Right renal pelvis (tissue), 4 donors: ENCODE measurements at regions not wholly inside any gene's neighbourhood (a gene's known extent, or its start where the extent isn't known, plus 50 kb on each side); places are given as distances from the start of the nearest gene placed in this dataset.

Experiments used
- DNase-seq, 4 donors: peaks; one replicate each; pipeline ENCODE4 v3.0.0-alpha.2; 2013; ENCODE audit warnings: low read depth in 4 of 4, low spot score in 3 of 4, missing footprints in 1 of 4

- DNase-seq = no peak
These were observed 270.6 kb downstream of the CDCA7 start for GRCh38 chr2:173625315-173625714.

GRCh38 chr2:173629076-173629475, 274.4 kb downstream of the CDCA7 start:
- no peak for DNase-seq

DNA sequence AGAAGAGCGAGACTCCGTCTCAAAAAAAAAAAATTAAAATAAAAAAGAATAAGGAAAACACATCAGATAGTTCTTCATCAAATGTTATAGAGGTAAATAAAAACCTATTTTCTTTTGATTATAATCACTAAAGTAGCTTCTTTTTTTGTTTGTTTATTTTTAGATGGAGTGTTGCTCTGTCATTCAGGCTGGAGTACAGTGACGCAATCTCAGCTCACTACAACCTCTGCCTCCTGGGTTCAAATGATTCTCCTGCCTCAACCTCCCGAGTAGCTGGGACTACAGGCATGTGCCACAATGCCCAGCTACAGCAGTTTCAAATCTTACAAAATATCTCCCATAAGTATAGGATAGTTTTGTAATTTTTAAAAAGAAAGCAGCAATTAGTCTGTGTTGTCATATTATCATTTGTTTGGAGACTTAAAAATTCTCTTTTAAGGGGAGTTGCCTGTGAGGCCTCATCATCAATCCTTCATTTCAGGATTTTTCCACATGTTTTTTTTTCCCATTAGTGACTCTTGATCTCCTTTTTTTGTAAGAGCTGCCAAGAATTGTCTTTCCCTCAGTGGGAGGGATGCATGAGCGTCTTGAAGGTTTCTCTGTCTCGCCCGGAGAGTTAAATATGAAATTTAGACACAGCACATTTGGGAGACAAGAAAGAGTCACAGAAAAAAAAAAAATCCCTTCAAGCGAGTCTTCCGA, 275.9 kb downstream of the CDCA7 start:
- peak in 3 of 4 donors; percentile 31 to 51 (median 39) for DNase-seq

DNA sequence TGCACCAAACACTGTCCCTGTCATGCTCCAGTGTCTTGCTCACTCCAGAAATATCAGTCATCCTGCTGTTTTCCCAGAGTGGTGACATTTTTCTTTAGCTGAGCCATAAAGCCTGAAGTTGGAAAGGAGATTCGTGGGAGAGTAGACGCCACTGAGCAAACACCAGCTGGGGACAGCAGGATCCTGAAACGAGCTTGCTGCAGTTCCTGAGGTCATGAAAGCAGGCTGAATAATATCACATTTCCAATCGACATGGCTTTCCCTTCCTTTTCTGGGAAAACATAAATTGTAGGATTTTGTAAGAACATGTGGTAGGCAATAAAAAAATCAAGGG, 276.4 kb downstream of the CDCA7 start:
- DNase-seq = peak; percentile 60 to 80 (median 74)

DNA sequence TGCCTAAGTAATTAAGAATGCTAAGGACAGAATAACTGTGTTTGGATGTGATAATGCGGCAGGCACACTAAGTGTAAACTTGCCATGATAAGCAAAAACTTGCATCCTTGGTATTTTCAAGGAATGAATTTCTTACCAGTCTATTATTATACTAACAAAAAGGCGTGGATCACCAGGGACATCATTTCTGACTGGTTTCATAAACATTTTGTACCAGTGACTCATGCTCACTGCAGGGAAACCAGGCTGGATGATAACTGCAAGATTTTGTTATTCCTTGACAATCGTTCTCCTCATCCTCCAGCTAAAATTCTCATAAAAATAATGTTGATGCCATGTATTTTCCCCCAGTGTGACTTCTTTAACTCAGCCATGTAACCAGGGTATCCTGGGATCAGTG, 289.5 kb downstream of the CDCA7 start:
- DNase-seq = no peak

DNA sequence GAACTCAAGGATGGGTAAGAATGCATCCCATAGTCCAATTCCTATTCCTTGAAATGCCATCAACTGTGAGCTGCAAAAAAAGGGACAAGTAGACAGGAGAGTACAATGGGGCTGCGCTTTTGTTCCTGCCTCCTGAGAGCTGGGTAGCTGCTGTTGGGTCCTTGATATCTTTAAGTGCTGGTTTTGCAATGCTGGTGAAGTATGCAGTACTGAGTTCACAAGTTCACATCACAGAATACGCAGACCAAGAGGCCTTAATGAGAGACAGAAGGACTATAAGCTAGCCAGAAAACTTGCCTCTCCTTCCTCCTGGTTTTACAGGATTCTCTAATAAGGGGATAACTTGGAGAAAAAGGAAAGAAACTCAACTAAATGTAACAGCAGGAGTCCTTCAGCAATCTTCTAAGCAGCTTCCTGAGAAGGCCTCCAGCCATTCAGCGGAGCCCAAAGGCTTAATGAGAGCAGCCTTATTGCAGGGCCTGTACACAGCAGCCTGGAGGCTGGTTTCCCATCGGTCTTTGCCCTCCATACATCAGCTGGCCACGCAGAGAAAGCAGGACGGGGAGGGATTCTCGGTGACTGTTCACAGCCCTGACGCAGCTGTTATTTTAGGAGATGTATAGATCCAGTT, 293.1 kb downstream of the CDCA7 start:
- peak in 1 of 4 donors; percentile 14 for DNase-seq

DNA sequence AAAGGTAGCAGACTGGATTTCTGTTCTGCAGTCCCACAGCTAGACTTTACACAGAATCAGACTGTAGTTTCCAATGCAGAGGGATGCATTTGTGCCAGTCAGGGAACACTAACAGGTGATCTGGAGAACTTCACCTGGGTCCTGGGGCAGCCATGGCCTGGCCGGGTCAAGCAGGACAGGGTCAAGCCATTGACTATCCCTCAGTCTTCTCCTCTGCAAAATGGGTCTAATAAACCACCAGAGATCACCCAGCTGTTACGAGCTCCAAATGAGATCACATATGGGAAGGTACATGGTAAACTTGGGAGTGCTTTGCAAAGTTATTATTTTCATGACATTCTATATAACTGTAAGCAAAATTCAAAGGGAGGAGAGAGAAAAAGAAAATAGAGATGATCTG, 294.1 kb downstream of the CDCA7 start:
- DNase-seq = no peak

DNA sequence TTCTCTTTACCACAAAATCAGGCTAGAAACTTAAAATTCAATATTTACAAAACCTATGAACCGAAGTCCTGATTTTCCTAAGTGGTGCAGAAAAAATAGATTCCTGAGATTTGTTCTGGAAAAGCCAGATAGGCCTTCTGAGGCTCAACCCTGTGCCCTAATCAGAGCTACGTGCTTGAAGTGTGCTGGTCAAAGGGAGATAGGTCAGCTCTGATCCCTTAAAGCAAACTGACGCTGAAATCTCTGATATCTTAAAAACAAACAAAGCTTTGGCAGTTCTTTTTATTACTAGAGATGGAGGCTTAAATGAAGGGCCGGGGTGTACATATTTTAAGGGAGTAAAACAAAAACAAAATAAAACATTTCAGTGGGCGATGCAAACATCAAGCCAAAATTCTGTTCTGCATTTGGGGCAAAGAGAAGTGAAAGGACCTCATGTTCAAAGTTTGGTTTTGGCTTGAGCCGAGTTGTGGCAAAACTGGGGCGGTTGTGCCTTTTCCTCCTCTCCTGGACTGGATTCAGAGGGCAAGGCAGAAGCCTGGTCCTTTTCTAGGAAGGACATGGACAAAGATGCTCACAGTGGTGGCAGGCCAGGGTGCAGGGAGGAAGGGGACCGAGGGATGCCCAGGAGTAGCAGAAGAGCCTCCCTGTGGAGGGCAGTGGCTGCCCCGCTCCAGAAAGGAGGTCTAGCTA, 295.0 kb downstream of the CDCA7 start:
- no peak for DNase-seq

DNA sequence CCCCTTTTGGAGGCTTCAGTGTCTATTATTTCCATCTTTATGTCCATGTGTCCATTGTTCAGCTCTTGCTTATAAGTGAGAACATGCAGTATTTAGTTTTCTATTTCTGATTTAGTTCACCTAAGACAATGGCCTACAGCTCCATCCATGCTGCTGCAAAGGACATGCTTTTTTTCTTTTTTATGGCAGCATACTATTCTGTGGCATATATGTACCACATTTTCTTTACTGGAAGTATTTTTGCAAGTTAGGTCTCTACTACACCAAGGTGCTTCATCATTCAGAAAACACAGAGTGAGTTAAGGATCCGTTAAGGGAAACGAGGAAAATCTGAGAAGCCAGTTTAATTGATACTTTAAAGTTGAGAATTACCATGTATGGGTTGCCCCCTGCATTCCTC, 297.2 kb downstream of the CDCA7 start:
- DNase-seq = no peak

GRCh38 chr2:173652311-173652710, 297.6 kb downstream of the CDCA7 start:
- no peak for DNase-seq

DNA sequence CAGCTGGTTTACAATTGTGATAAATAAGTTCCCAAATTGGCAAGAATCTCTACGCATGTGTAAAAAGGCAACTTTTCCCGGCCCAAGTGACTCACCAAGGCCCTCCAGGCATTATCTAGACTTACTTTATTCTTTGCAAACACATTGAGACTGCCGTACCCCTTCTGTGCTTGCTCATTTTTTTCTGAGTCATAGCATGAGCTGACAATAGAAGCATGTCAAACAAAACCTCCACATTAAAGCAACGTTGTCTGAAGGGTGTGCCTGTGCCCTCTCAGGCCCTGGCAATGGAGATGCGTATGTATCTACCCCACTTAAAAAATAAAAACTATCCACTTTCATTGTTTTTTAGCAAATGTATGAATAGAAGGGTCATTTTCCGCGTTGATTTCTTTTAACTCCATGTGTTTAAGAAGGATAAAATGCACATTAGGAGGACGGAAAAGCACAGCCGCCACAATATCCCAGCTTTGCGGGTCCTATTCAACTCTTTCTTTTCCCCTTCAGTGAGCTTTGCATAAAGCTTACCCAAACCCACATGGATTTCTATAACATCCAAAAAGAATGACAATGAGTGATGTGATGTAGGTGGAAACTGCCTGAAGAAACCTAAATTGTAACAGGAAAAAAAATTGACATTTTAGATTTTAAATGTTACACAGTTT, 298.2 kb downstream of the CDCA7 start:
- no peak for DNase-seq

DNA sequence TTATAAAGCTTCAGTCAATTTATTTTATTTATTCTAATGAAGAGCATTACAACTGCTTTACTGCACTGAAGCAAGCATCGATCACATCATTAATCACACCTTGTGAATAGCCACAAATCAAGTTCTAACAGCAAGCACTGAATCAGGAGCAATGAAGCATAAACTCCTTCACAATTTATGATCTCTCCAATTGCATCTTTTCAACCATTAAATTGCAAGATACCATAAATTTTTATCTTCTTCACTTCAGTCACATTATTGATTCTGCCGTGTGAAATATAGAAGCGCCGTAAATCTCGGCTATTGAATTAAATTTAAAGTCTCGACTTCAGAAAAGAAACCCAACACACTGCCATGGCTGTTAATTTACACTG, 298.7 kb downstream of the CDCA7 start:
- DNase-seq = no peak

DNA sequence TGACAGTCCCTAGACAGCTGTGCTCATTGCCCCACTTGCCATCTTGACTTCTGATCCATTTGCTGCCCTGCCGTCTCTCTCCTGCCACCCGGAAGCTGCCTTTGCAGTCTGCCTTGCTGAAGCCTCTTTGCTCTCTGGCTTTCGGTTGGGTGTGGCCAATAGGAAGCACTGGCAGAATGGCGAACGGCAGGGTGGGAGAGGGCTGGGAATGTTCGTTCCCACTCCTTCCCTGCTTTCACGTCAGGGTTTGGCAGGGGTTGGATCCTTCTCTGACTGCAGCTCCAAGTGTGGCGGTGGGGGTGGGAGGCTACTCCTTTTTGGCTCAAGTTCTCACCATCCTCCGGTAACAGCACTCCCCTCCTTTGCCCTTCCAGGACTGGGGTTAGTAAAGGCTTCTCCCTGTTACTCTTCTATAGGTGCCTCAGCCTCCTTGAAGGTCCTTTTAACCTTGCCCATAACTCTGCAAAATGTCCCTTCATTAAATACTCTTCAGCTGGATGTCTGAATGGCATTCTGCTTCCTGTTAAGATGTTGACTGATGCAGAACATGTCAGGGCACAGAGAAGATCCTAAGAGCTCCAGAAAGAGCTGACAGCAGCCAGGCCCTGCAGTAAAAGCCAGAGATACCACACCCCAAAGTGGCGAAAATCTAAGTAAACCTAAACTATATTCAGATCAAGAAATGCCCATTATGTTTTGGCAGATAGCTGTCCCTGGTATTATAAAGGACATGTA, 299.7 kb downstream of the CDCA7 start:
- no peak for DNase-seq

DNA sequence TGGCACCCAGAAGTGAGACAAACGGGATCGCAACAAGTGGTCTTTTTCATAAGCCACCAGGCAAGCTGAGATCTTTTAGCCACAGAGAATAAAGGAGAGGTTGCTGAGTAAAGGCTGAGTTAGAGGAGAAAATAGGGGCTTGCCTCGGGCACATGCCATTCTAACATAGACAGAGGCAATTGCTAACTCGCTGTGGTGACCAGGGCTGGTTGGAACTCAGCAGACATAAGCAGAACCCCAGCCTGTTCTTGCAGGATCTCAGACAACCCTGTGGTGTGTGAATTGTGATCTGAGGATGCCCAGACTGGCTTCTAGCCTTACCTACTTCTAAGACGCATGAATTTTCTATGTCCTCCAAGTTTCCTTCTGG, 300.2 kb downstream of the CDCA7 start:
- DNase-seq = no peak

GRCh38 chr2:173656086-173656485, 301.4 kb downstream of the CDCA7 start:
- DNase-seq = no peak

GRCh38 chr2:173657996-173658717, 303.5 kb downstream of the CDCA7 start:
- DNase-seq = no peak

- no peak for DNase-seq
These were observed 304.3 kb downstream of the CDCA7 start for GRCh38 chr2:173658946-173659371.

DNA sequence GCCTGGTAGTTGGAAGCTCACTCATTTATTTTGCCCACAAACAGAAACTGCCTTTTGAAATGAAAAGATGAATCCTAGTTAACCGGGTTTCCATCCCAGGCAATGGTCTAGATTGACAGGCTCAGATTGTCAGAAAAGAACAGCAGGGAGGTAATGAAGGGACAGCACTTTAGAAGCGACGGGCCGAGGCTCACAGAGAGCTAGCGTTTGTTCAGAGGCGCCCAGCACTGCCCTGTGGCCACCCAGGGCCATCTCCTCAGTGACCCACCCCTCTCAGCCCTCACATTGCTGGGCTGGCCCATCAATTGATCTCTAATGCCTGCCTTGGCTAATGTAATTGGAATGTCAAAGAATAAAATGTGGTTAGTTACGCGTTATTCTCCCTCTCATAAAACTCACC, 304.8 kb downstream of the CDCA7 start:
- no peak for DNase-seq

DNA sequence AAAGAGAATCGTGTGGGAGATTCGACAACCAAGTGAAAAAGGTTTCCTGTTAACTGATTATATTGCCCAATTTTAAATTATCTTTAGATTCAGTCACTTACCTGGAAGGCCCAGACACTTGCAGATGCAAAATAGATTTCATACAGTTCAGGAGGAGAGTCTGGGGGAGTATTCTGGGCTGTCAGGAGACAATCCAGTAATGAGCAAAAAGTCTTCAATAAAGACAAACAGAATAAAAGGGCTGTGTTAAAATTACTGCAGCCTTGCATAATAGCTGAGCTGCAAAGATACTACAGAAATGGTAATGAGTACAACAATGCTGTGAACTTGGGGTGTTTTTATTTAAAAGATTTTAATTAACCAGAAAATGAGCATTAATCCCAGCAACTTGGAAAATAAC, 303.6 kb downstream of the SP3 start:
- DNase-seq = no peak

- no peak for DNase-seq
These were observed 301.8 kb downstream of the SP3 start for GRCh38 chr2:173663353-173663752.
